Caco-2 (cell line): ENCODE measurements at regions not wholly inside any gene's neighbourhood (a gene's known extent, or its start where the extent isn't known, plus 50 kb on each side); places are given as distances from the start of the nearest gene placed in this dataset.

ENCODE experiments used
- BruUV-seq: library from RNA; stranded (reverse); fragments of 400-500 nt; replicated peaks from 2 replicates; lab custom pipeline; 2021; lab: Mats Ljungman, UMichigan
- CTCF ChIA-PET: fragments of 300-600 bp; sonication (Branson Sonifier 250); formaldehyde crosslinking; loops from one replicate; lab custom pipeline; 2022; ENCODE audit warnings: antibody characterized with exemption; lab: Charles Lee
- POLR2A ChIA-PET: fragments of 300-600 bp; sonication (Branson Sonifier 250); formaldehyde crosslinking; loops from one replicate; lab custom pipeline; 2022; ENCODE audit warnings: antibody characterized with exemption; lab: Charles Lee
- DNase-seq, 2 experiments: peaks; one replicate each; pipeline versions ENCODE4 v3.0.0 to v3.0.0-alpha.2; 2020 to 2022
- H3K27me3 ChIP-seq: replicated peaks from 2 replicates; pipeline ENCODE4 v1.6.0; 2011; ENCODE audit warnings: low read length; ENCODE audit not compliant: control insufficient read depth, insufficient read depth
- H3K36me3 ChIP-seq: 2 replicates; pipeline ENCODE4 v1.5.1; 2011; ENCODE audit warnings: low read length; ENCODE audit not compliant: control insufficient read depth, insufficient read depth
- H3K4me1 ChIP-seq: fragments of 250-450 bp; sonication (Bioruptor Pico); 2 replicates; pipeline ENCODE4 v1.5.1; 2020; ENCODE audit warnings: mild to moderate bottlenecking
- H3K4me3 ChIP-seq: 2 replicates; pipeline ENCODE4 v1.5.1; 2011; ENCODE audit warnings: low read depth, mild to moderate bottlenecking, control low read depth, low read length
- H3K9me3 ChIP-seq: fragments of 250-450 bp; sonication (Bioruptor Pico); 2 replicates; pipeline ENCODE4 v1.5.1; 2020; ENCODE audit warnings: mild to moderate bottlenecking, moderate library complexity
- H3K27ac Mint-ChIP-seq: one replicate; pipeline ENCODE4 v1.8.0; 2022; ENCODE audit warnings: mixed read lengths; ENCODE audit not compliant: unreplicated experiment
- H3K27me3 Mint-ChIP-seq: one replicate; pipeline ENCODE4 v1.8.0; 2022; ENCODE audit warnings: mixed read lengths; ENCODE audit not compliant: insufficient read depth, unreplicated experiment
- H3K36me3 Mint-ChIP-seq: one replicate; pipeline ENCODE4 v1.8.0; 2022; ENCODE audit warnings: mild to moderate bottlenecking, mixed read lengths; ENCODE audit not compliant: insufficient read depth, unreplicated experiment
- H3K4me1 Mint-ChIP-seq: one replicate; pipeline ENCODE4 v1.8.0; 2022; ENCODE audit warnings: low read depth, mixed read lengths; ENCODE audit not compliant: unreplicated experiment
- H3K4me3 Mint-ChIP-seq: one replicate; pipeline ENCODE4 v1.8.0; 2022; ENCODE audit warnings: mild to moderate bottlenecking, moderate library complexity, mixed read lengths; ENCODE audit not compliant: unreplicated experiment
- H3K9me3 Mint-ChIP-seq: one replicate; pipeline ENCODE4 v1.8.0; 2022; ENCODE audit warnings: mixed read lengths; ENCODE audit not compliant: unreplicated experiment
- CTCF ChIP-seq, 2 experiments: fragments of 200-600 bp in 1 of 2; IDR thresholded peaks; 1 replicate in 1 of 2; 2 replicates in 1 of 2; pipeline versions ENCODE4 v1.5.1 to v1.8.0; 2011 to 2022; ENCODE audit warnings: antibody characterized with exemption in 1 of 2, control low read depth in 1 of 2, inconsistent platforms in 1 of 2, low read depth in 1 of 2, low read length in 1 of 2, mild to moderate bottlenecking in 1 of 2, moderate library complexity in 1 of 2; ENCODE audit not compliant: insufficient read depth in 1 of 2, severe bottlenecking in 1 of 2, unreplicated experiment in 1 of 2
- intact Hi-C: fragments of 100-400 bp; cut with micrococcal nuclease; formaldehyde crosslinking; loops from one replicate; pipeline ENCODE4 v1.10.0; 2022; ENCODE audit not compliant: unreplicated experiment

DNA sequence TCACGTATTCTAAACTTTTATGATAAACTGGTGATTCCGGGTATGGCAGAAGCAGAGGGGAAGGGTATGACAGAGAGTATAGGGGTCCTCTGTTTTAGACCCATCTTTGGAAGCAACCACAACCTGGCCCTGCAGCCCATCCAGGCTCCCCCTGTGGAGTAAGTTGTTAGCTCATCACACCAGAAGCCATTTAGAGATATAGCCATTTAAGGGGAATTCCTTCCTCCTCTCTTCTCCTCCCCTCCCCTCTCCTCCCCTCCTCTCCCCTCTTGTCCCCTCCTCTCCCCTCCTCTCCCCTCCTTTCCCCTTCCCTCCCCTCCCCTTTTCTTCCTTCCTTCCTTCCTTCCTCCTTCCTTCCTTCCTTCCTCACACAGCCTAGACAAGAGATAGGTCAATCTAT is 197.3 kb upstream of the LDB2 start:
- DNase-seq, result no peak
- BruUV-seq, result no TSS peak
- intact Hi-C loops, result no loop called here
- Mint-ChIP-seq H3K4me3 (no peak overlapping the region), H3K9me3 (no peaks in the 10 kb centered on the region), H3K4me1 (no peaks in the 10 kb centered on the region), H3K36me3 (no peaks in the 10 kb centered on the region), H3K27ac (no peak overlapping the region), H3K27me3 (no peaks in the 10 kb centered on the region)
- no peaks in the 10 kb centered on the region for H3K27me3 ChIP-seq
- no peak overlapping the region for H3K4me3 ChIP-seq
- H3K9me3 ChIP-seq, result no peaks in the 10 kb centered on the region
- no peak for TF ChIP-seq CTCF (IDR thresholded peaks at IDR 0.05; ENCODE audit: insufficient read depth in 1 of 2, low read depth in 1 of 2, low read length in 1 of 2, severe bottlenecking in 1 of 2, unreplicated experiment in 1 of 2)
- H3K36me3 ChIP-seq, result no peaks in the 10 kb centered on the region
- CTCF ChIA-PET, result no interaction called here
- no peaks in the 10 kb centered on the region for H3K4me1 ChIP-seq
- POLR2A ChIA-PET, result no interaction called here

DNA sequence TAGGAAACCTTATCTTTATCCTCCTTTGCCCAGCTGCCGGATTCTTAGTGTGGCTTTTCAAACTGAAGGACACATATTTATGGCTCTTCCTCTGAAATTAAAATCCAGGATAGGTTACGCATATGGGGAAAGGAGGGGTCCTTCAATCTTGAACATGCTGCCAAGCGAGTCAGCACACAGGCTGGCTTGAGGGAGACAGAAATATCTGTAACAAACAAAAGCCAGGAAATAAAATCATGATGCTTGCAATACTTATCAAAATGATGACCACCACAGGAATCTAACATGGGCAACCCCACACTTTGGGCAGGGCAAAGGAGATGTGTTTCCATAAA is 196.4 kb upstream of the LDB2 start:
- no peak overlapping the region for H3K4me3 ChIP-seq
- no peaks in the 10 kb centered on the region for H3K36me3 Mint-ChIP-seq
- no peak for DNase-seq
- intact Hi-C loops, result no loop called here
- H3K27ac Mint-ChIP-seq, result no peak overlapping the region
- H3K27me3 ChIP-seq, result no peaks in the 10 kb centered on the region
- ChIA-PET CTCF (no interaction called here), POLR2A (no interaction called here)
- no peak overlapping the region for H3K4me3 Mint-ChIP-seq
- no peaks in the 10 kb centered on the region for H3K4me1 ChIP-seq
- H3K27me3 Mint-ChIP-seq, result no peaks in the 10 kb centered on the region
- no TSS peak for BruUV-seq
- H3K9me3 ChIP-seq, result no peaks in the 10 kb centered on the region
- no peaks in the 10 kb centered on the region for H3K36me3 ChIP-seq
- no peak for TF ChIP-seq CTCF (IDR thresholded peaks at IDR 0.05; ENCODE audit: insufficient read depth in 1 of 2, low read depth in 1 of 2, low read length in 1 of 2, severe bottlenecking in 1 of 2, unreplicated experiment in 1 of 2)
- no peaks in the 10 kb centered on the region for H3K4me1 Mint-ChIP-seq
- no peaks in the 10 kb centered on the region for H3K9me3 Mint-ChIP-seq

GRCh38 chr4:17094159-17094875 is 195.9 kb upstream of the LDB2 start:
- intact Hi-C loops, result no loop called here
- TF ChIP-seq CTCF (IDR thresholded peaks at IDR 0.05; ENCODE audit: insufficient read depth in 1 of 2, low read depth in 1 of 2, low read length in 1 of 2, severe bottlenecking in 1 of 2, unreplicated experiment in 1 of 2), result no peak
- H3K27me3 ChIP-seq, result no peaks in the 10 kb centered on the region
- Mint-ChIP-seq H3K27me3 (no peaks in the 10 kb centered on the region), H3K27ac (no peak overlapping the region), H3K36me3 (no peaks in the 10 kb centered on the region), H3K4me3 (no peak overlapping the region), H3K4me1 (no peaks in the 10 kb centered on the region), H3K9me3 (no peaks in the 10 kb centered on the region)
- no peaks in the 10 kb centered on the region for H3K9me3 ChIP-seq
- POLR2A ChIA-PET, result no interaction called here
- no peaks in the 10 kb centered on the region for H3K36me3 ChIP-seq
- H3K4me3 ChIP-seq, result no peak overlapping the region
- no peak for DNase-seq
- no peaks in the 10 kb centered on the region for H3K4me1 ChIP-seq
- CTCF ChIA-PET, result no interaction called here
- BruUV-seq, result no TSS peak
